GM21619 (cell line): ENCODE measurements at regions not wholly inside any gene's neighbourhood (a gene's known extent, or its start where the extent isn't known, plus 50 kb on each side); places are given as distances from the start of the nearest gene placed in this dataset.
"Not testable (repeated sequence)": the region's sequence is repeated elsewhere in the genome, so short reads cannot be mapped to it uniquely, and the experiment has no call there.

ENCODE experiments used
- ATAC-seq: cut with Tn5 transposase; IDR thresholded peaks from one replicate; pipeline ENCODE4 v1.9.1; 2021; ENCODE audit not compliant: unreplicated experiment

DNA sequence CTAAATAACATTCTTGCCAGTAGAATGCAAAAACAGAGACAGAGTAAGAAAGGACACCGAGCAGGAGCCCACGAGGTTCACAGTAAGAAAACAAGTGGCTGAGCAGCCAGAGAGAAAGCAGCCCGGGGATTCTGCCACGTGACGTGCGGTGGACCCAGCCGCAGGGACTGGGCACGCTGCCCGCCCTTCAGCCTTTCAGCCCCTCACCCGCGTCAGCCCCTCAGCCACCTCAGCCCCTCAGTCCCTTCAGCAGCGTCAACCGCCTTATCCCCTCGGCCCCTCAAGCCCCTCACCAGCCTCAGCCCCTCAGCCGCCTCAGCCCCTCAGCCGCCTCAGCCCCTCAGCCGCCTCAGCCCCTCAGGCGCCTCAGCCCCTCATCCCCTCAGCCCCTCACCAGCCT is 1532.2 kb downstream of the REEP3 start:
- not testable (repeated sequence) for ATAC-seq

DNA sequence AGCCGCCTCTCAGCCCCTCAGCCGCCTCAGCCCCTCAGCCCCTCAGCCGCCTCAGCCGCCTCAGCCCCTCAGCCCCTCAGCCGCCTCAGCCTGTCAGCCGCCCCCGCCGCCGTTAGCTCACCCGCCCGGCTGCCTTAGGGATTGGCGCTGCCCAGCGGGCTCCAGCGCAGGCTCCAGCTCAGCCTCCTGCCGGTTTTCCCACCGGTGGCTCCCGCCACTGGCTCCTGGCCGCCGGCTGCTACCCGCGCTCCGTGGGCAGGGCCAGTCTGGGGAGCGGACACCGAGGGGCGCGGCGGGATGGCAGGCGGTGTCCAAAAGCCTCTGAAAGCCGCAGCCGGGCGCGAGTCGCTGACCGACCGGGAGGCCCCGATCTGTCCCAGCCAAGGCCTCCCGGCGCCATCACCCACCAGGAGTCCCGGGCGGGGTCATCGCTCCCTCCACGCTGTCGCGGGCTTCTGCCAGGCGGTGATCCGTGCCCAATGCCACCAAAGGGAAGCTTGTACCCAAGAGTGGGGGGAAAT is 1532.7 kb downstream of the REEP3 start:
- ATAC-seq = not testable (repeated sequence)

DNA sequence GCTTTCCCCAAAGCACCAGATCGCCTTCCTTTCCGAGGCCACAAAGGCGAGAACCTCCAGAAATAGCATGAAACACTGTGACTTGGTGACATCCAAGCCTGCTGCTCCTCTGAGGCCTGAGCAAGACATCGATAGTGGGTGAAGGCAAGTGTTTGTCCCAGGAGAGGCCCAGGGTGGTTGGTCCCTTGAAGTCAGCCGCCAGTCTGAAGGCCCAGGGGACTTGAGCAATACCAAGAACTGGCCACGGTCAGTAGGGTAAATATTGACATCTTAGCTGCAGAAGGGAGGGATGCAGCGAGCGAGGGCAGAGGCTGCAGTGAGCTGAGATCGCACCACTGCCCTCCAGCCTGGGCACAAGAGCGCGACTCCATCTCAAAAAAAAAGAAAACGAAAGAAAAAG is 1533.5 kb downstream of the REEP3 start:
- not testable (repeated sequence) for ATAC-seq

DNA sequence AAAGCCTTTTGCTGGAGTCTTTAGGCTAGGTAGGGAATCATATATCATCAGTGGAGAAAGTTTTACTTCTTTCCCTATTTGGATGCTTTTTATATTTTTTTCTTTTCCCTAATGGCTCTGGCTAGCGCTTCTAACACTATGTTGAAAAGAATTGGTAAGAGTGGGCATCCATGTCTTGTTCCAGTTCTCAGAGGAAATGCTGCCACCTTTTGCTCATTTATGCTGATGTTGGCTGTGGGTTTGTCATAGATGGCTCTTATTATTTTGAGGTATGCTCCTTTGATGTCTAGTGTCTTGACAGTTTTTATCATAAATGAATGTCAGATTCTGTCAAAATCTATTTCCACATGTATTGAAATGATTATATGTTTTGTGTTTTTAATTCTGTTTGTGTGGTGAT is 1544.1 kb downstream of the REEP3 start:
- no peak for ATAC-seq

DNA sequence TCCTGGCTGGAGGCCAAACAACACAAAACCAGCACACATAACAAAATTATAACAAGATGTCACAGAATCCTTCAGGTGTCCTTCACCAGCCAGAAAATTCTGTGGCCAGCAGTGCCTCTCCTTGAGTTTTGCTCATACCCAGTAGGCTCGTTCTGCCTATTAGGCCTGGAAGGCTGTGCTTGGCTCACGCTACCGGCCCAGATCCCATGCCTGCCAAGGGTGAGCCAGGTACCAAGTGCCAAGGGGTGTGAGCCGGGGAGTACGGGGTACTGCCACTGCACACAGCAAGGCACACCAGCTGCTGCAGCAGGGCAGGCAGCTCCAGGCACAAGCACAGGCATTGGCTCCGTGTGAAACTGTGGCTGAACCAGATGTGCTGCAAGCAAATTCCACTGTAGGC is 1562.0 kb downstream of the REEP3 start:
- ATAC-seq = no peak

DNA sequence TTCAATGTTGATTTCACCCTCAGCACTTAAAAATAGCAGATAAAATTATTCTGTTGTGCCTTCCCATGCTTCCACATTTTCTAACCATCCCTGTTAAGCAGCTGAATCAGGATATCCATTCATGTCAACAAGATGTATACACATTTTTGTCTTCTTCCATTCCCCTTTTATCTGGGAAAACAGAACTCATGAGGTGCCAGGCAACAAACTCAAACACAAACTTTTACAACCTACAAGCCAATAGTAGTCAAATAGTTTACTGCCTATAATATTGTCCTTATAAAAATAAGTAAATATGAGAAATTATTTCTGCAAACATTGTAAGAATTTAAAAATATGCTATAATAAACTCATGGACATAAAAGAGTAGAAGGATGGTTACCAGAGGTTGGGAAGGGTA is 1569.8 kb downstream of the REEP3 start:
- no peak for ATAC-seq

DNA sequence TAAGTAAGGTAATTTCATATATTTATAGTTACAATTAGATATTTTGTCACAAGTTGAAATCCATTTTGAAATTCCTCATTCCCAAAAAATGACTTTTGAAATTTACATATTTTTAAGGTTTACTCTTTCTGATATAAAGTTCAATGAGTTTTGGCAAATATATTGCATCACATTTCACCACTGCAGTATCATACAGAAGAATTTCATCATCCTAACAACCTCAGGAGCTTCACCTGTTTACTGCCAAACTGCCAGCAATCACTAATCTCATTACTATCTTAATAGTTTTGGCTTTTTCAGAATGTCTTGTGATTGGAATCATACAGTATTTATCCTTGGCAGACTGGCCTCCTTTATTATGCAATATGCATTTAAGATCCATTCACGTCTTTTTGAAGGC is 1578.9 kb downstream of the REEP3 start:
- no peak for ATAC-seq

DNA sequence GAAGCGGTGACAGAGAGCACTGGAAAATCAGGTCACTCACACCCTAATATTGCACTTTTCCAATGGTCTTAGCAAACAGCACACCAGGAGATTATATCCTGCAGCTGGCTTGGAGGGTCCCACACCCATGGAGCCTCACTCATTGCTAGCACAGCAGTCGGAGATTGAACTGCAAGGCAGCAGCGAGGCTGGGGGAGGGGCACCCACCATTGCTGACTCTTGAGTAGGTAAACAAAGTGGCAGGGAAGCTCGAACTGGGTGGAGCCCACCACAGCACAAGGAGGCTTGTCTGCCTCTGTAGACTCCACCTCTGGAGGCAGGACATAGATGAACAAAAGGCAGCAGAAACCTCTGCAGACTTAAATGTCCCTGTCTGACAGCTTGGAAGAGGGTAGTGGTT is 1579.7 kb downstream of the REEP3 start:
- ATAC-seq = not testable (repeated sequence)

DNA sequence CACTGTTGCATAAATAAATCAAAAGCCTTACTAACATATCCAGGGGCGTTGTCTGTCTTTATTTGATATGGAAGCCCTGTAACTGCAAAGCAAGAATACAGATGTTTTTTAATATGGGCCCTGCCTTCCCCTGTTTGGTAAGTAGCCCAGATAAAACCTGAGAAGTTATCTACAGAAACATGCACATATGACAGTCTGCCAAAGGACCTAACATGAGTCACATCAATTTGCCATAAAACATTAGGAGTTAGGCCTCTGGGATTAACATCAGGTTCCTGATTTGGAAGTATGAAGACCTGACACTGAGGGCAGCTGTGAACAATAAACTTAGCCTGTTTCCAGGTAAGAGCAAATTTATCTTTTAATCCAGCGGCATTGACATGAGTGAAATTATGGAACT is 1588.8 kb downstream of the REEP3 start:
- ATAC-seq = no peak

DNA sequence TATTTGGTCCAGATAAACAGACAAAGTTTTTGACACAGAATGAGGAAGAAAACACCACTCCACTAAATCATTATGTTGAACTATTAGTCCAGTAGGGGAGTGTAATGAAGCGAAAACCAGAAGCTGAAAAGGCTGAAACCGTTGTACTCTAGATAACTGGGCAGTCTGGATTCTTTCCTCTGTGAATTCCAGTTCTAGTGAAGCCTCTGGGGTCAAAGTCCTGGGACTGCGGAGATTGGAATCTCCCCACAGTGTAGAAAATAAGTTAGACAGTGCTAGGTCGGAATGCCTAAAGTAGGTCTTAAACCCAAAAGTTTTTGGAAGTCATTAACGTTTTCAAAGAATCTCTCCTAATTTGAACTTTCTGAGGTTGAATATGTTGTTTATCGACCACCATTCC is 1589.9 kb downstream of the REEP3 start:
- ATAC-seq = not testable (repeated sequence)

DNA sequence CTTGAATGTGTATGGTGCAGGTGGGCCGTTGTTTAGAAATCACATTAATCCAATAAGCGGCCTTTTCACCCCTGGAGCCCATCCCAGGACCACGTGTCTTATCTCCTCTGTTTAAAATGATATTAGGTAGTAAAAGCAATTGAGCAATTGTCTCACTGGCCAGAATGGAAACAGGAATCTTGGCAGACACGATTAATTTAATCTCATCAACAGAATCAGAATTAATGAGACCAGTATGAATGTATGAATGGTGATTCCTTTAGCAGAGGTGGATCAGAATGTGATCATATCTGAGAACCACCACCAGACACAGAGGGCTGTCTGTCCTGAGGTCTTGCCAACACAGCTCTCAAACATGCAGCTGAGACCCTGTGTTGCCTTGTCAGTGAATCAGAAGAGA is 1591.4 kb downstream of the REEP3 start:
- ATAC-seq = no peak

DNA sequence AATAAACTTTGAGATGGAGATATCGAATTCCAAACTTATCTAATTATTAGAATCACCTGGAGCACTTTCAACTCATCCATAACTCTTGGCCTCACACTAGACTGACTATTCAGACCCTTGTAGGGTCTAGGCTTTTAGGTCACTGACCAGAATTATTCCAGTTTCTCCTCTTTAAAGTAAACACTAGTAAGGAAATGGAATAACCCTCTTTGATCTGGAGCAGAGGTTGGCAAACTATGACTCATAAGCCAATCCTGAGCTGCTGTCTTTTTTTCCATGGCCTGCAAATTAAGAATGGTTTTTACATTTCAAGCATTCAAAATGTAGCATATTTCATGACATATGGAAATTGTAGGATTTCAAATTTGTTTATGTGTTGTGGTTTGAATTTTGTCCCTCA is 1601.9 kb downstream of the REEP3 start:
- no peak for ATAC-seq

DNA sequence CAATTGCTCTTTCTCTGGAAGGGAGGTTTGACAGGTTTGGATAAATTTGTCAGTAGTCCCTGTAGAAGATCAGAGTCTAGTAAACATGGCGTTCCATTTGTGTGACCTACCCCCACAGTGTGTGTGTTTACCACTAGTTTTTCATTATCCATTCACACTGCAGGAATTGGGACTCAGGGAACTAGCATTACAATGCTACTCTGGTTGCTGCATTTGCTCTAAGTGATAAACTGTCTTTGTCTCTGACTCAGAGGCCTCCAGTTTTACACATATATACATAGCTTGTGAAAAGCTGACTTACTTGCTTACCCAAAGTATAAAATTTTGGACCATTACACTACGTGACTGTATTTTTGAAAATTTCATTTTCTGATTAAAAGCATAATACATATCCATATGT is 1604.0 kb downstream of the REEP3 start:
- no peak for ATAC-seq

DNA sequence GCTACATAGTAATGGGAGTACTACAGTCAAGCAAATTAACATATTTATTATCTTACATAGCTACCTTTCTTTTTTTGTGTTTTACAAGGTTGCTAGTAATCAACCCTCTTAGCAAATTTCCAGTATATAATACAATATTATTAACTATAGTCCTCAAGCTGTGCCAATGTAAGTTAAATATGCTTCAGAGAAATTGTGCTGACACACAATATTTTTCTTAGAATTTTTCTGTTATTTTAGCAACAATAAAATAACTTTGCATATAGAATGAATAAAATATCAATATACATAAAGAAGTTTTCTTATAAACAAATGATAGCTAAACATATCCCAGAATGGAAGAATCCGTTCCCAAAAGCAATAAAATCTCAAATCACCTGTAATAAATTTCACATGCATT is 1605.1 kb downstream of the REEP3 start:
- ATAC-seq = no peak

DNA sequence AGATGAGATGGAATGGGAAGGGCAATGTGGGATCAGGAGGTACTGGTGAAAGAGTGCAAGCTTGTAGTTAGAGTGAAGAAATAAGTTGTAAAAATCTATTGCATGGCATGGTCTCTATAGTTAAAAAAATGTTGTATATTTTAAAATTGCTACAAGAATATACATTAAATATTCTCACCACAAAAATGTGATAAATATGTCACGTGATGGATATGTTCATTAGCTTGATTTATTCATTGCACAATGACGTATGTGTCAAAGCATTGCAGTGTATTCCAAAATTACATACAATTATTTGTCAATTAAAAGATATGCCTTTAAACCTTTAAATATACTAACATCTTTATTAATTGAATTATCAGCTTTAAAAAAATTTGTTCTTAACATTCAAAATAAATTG is 1607.1 kb downstream of the REEP3 start:
- ATAC-seq = no peak

DNA sequence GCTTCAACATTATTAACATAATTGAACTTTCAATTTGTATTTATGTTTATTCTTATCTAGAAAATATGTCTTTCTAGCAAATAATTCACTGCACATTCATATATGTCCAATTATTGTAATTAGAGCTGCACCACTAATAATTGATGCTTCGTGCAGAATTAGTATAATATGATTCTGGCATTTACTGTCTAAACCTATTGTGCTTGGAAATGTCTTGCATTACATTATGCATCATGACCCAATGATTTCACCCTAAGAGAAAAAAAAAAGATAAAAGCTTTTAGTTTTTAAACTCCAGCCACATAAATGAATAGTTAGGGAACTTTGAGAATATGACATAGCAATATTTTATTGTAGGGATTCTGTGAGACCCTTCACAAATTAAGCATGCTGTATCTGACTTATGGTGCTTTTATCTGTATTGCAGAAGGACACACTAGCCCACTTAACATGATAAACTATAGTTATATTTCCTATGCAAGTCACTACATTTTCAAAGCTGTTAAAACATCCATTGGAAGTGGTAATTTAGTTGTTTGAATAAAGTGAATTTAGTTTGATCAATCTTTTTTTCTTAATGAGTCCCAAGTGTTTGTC is 1609.1 kb downstream of the REEP3 start:
- no peak for ATAC-seq

DNA sequence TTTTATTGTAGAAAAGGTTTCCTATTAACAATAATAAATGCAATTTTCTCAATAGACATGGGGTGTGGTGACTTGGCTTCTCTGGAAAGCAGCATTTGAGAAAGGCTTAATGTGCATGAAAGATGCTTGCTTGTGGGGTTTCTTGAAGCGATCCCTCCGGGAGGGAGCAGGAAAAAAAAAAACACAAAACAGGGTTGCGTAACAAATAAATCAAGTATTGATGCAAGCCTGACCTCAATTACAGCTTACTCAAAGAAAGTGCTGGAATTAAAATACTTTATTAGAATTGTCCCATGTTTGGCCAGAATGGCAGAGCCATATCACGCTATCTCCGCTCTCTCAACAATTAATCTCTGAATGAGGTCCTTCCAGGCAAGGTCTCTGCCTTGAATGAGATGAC is 1612.5 kb downstream of the REEP3 start:
- no peak for ATAC-seq

DNA sequence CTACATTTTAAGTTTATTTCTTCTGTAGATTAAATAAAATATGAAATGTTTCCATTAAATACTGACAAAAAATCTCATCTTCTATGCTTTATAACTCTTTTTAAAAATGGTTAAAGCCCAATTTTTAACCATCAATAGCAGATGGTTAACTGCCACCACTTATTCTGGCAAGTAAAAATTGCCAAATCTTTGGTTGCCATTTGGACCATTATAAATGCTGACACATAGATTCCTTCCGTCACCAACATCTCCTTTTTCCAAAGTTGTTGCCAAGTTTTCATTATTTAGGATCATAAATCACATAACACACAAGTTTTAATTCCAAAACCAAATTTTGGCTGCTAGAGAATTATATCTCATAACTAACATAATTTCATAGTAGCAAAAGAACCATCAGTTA is 1614.3 kb downstream of the REEP3 start:
- no peak for ATAC-seq

DNA sequence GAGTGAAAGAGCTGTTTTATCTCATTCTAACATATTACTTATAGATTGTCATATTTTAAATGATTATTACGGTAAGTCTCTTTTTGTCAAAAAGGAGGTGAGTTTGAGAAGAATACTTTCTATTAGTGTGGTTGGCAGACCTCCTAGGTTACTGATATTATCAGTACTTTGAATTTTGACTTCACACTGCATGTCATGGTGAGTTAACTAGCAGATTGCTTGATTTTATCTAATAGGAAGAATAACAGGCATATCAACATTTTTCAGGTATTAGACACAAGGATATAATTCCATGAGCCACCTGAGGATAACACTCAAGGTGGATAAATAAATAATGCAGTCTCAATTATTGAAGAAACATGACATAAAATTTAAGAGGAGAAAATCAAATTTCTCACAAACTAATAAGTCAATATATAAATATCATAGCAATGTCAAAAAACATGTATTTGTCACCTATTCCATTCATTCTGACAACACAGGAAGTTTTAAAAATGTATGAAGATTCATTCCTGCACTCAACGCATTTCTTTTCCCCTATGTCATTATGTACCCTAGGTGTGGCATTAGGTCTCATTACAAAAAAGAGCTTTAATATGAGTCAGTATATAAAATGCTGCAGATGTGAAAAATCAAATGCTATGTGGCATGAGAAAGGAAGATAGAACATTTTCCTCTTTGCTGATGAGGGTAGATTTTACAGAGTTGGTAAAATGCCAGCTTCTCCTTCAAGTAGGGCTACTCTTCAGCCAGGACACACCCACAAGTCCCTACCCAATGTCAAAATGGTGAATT is 1621.6 kb downstream of the REEP3 start:
- ATAC-seq = no peak

DNA sequence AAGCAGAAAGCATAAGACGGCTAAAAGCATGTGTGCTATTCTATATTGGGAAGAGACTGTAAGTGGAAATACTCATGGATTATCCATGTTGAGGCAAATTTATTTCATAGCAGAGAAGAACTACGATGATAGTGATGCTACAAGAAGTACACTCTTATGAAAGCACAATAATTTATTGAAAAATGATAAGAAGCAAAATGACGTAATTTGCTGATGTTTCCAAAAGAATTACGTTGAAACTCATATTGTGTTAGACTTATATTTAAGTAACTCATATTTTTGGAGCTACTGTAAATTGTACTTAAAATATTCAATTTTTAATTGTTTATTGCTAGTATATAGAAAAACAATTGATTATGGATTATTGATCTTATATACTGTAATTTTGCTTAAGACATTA is 1622.5 kb downstream of the REEP3 start:
- ATAC-seq = no peak

DNA sequence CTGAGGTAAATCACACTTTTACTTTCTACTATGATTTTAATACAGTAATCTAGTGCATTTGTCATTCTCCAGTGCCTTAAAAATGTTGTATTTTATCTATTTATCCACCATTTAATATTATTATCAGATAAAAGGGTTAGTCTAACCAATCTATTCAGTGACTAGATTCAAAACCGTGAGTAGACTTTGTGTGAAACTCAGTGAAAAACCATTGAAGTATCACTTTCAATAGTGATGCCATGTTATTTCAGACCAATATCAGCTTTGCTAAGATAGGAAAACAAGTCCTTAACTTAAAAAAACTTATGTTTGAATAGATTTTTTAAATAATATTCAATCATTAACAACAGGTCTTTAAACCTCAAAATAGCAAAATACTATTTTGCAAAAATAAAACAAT is 1628.7 kb downstream of the REEP3 start:
- ATAC-seq = no peak

DNA sequence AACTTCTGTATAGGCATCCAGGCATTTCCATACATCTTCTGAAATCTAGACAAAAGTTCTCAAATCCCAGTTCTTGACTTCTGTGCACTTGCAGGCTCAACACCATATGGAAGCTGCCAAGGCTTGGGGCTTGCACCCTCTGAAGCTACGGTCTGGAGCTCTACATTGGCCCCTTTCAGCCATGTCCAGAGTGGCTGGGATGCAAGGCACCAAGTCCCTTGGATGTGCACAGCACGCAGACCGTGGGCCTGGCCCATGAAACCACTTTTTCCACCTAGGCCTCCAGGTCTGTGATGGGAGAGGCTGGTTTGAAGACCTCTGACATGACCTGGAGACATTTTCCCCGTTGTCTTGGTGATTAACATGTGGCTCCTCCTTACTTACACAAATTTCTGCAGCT is 1645.1 kb downstream of the REEP3 start:
- no peak for ATAC-seq

DNA sequence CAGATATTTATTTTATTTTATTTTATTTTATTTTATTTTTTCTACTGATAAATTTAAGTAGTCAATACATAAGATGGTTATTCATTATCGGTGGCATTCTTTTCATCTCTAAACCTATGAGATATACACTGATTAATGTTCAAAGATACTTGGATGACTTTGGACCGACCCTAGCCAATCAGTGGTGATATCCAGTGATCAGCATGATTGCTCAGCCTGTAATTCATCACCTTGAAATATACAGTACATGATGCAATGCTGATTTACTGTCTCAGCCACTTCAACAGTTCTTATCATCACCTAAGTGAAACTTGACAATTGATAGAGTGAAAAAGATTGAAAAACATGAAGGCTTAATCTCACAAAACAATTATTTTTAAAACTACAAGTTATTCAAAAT is 1651.0 kb downstream of the REEP3 start:
- no peak for ATAC-seq
